ENCODE measurements at regions not wholly inside any gene's neighbourhood (a gene's known extent, or its start where the extent isn't known, plus 50 kb on each side); places are given as distances from the start of the nearest gene placed in this dataset.

DNA sequence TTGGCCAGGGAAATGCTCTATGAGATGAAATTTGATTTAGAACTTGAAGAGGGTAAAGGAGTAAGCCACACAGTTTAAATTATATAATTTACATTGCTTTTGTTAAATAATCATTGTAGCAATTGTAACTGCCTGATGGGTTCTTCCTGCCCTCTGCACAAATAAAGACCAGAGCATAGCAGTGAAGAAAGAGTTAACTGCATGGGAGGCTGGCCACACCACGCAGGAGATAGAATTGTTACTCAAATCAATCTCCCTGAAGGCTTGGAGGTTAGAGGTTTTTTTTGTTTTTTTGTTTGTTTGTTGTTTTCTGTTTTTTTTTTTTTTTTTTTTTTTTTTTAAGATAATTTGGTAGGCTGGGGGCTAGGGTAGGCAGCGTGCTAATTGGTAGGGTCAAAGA lies 467.0 kb upstream of the GOT2 start:
- DNase-seq (ENCODE audit: low spot score), result no peak

DNA sequence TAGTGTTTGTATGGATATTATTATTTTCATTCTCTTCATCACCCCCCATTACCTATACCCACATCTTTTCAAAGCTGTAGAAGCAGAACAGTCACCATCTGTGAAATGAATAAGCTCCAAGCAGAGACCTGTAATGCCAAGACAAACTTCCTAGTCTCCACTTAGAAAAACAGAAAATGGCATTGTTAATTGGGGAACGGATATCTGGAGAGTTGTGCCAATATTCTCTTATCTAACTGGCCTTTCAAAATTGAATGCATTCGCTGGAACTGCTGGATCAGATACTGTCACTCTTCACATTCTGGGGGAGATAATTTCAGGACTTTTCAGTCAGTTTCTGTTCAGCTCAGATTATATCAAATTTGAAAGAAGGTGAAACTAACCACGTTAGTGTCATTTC lies 464.4 kb upstream of the GOT2 start:
- DNase-seq (ENCODE audit: low spot score), result no peak

DNA sequence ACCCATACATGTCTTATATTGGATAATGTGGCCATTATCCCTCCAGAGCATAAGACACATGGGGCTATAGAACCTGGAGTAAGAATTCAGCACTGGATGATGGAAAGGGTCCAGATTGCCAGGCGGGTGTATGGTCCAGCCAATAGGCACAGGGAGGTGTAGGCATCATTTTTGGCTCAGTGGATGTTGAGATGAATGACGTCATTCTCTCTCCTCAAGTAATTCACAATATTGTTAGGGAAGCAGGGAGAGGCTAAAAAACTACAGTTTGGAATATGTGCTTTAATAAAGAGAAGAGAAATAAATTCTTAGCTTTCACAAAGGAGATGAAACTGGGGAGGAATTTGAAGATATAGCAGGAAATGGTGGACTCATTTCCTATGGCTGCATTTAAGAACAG lies 461.1 kb upstream of the GOT2 start:
- no peak for DNase-seq (ENCODE audit: low spot score)

DNA sequence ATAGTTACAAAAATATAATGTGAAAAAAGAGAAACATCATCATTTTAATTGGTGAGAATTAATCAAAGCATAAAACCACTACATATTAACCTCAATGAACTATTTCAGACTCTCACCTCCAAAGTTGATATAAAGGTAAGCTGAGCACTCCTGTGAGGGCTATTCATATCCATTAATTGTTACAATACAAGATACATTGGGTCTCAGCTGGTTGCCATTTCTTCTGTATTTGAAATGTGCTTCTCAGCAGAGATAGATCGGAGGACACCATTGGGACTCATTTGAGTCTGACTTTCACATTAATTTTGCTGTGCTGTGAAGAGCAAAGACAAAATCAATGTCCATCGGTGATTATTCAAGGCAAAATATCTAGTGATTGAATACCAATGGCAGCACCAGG lies 459.5 kb upstream of the GOT2 start:
- DNase-seq (ENCODE audit: low spot score), result no peak

DNA sequence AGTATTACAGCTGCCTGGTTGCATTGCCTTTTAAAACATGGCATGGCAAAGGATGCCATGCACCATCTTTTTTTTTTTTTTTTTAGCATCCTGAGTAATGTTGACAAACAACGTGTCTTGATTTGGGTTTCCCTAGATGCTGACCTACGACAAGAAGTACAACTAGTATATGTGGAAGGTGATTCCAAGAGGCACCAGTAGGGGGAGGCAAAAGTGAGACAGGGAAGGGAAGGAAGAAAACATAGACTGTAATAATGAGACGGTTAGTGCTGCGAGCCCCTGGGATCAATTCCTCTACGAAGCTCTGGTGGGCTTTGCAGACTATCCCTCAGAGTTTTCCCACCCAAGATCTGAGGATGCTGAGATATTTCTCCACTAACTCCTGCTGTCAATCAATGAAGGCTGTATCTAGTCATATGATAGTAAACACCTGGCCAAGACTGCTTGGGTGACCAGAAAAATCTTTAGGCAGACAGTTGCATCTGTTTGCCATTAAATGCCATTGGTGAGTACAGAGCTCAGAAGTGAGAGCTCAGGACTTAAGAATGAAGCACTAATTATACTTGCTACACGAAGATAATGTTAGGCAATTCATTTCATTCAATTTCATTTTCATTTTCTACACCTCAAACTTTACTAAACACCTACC lies 458.6 kb upstream of the GOT2 start:
- DNase-seq (ENCODE audit: low spot score), result no peak

DNA sequence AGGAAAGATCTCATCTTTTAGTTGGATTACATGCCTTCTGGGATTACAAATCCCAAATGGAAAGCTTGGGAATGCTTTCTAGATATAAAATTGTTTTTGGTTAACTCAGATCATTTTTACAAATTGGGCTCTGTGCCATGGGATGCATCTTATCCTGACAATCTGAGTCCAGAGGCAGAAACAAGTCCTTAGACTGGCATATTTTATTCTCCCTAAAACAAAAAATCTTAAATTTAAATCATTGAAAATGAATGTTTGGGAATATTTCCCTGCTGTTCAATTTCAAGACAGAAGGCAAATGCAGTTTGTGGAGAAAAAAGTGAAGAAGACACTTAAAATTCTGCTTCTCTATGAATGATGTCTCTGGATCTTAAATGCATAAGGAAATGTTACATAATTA lies 456.6 kb upstream of the GOT2 start:
- DNase-seq (ENCODE audit: low spot score), result no peak

DNA sequence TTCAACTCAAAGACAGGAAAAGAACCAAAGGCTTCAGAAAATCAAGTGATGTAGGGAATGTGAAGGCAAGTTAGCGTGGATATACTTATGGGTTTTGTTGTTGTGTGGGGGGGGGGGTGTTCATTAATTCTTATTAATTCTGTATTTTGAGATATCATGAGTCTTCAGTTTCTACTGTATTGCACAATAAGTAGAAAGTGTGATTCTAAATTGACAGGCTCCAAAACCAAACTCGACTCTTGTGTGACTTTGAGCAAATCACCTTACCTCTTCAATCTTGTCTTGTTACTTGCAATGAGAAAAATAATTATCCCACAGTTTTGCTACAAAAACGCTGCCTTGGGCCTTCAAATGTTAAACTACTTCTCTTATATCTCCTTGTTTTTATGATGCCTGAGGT lies 453.9 kb upstream of the GOT2 start:
- DNase-seq (ENCODE audit: low spot score), result no peak

DNA sequence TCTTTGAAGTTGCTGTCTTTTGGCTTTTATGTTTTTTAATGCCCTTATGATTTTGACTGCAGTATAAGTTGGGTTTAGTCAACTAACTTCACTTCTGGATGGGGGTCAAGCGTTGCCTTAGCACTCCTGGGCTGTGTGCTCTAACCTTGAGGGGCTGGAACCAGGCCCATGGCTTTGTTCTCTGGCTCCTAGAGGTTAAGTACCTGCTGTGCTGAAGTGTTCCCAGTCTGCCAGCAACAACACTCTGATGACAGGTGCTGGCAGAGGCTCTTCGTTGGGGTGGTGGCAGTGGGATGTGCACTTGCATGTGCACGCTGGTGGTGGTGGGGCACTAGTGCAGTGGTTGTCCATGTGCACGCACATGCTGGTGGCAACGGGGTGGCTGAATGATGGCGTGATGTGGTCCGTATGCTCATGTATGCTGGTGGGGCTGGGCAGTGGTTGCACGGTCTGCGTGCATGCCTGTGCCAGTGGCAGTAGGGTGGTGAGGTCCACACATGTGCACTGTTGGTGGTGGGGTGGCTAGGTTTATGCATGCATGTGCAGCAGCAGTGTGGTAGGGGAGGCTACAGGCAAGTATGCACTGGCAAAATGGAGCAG lies 447.8 kb upstream of the GOT2 start:
- no peak for DNase-seq (ENCODE audit: low spot score)

DNA sequence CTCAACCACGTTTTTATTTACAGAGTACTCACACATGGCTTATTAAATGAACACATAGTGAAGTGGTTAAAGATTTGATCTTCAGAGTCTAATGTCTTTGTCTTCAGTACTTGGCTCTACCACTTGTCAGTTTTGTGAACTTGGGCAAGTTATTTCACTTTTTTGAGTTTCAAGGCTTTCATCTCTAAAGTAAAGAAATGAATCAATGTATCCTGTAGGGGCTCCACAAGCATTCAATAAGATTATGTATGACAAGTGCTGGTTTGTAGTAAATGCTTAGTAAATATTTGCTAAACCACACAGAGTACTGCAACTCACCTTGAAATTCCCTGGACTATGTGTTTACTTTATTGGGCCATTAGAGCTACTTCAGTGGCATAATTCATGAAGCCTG lies 446.0 kb upstream of the GOT2 start:
- no peak for DNase-seq (ENCODE audit: low spot score)

DNA sequence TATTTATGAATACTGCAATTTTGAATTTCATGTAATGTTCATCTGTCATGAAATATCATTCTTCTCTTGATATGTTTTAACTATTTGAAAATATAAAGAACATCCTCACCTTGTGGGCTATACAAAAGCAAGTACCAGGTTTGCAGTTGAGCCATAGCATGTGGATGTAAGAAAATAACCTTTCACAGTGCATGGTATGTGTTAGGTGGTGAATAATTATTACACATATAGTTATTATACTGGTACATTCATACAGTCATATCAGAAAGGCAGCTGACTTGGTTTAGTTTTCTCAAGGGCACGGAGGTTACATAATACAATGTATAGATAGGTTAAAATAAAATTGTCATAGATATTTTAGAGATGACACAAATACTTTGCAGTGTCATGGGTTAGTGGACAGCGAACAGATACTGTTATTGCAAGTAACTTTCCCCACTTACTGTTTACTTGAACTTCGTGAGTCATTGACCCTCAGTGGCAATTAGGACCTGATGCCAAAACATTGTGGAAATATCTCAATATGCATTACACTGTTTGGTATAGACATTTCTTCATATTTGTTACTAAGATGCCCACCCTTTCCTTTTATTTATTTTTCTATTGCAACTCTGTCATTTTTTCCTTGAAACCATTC lies 445.4 kb upstream of the GOT2 start:
- no peak for DNase-seq (ENCODE audit: low spot score)

DNA sequence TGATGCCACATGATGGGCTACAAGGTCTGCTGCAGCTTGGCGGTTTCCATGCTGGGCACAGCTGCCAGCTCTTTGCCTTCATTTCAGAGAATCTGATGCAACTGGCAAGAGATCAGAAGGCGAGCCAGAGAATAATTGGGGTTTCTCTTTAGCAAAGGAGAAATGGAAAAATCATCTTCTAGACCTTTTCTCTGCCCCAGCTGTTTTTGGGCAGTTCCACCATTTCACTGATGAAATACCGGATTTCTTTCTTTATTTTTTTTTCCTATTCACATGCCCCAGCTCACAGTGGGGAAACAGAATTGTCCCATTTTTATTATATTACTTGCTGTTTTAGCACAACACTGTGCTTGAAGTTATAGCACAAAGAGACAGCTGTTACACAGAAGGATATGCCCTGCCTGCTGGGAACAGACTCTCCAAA lies 439.3 kb upstream of the GOT2 start:
- DNase-seq (ENCODE audit: low spot score), result no peak

DNA sequence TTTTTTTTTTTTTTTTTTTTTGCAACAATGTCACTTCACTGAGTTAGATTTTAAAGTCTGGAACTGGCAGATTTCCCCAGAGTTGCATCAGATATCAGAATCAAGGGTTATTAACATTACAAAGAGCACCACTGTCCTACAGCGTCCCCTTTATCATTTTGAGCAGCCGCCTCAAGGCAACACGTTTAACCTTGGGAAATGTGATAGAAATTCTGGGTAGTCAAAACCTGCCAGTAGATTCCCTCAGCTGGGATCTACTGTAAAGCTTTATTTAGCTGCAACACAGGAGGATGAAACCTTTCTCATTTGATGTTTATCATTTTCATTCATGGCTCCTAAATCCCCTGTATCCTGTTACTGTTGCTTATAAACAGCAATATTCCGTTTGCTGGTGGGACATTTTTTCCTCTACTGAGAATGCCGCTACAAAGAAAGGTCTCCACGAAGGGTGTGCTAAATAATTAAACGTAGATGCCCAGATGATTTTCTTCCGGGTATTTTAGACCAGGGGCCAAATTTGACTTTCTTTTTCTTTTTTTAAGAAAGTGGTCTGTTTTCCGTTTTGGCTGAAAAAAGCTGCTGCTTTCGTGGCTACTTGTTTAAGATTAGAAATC lies 436.1 kb upstream of the GOT2 start:
- no peak for DNase-seq (ENCODE audit: low spot score)

DNA sequence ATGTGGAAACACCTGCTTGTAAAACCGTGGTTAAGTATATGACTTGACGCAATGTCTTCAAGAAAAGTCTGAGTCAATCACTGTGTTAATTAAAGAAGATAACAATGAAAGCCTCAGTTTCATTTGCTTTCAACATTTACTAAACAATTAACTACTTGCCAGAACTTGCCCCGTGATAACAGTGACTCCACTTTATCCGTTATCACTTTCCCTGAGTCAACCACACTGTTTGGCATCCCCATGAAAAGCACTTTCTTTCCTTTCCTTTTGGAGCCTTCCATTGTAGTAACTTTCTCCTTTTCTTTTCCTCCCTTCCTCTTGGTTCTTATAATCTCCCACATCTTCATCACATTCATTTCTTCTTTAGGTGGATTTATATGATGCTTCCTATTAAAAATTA lies 435.1 kb upstream of the GOT2 start:
- no peak for DNase-seq (ENCODE audit: low spot score)

DNA sequence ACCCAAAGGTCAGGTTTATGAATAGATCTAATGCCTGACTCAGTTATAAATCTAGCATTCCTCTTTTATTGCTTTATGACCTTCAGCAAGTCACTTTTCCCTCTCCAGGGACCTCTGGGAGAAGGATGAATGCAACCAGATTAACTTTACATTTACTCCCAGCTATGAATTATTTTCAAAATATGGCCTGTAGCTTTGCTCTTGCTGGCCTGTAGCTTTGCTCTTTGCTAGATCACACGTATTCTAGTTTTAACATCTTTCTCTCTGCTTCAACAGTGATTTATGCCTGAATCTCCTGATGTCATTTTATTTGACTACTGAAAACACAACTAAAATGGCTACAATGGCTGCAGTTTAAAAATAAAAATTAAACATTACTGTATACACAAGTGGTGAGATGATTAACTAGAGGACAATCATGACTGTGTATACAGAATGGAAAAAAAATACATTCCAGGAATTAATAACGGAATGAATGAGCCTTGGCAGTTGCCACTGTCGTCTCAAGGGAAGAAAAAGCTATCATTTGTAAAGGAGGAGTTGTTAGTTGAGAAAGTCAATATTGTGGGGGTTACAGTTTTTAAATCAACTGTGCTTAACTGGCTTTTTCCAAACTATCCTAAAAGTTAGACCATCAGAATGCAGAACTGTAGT lies 434.5 kb upstream of the GOT2 start:
- no peak for DNase-seq (ENCODE audit: low spot score)

DNA sequence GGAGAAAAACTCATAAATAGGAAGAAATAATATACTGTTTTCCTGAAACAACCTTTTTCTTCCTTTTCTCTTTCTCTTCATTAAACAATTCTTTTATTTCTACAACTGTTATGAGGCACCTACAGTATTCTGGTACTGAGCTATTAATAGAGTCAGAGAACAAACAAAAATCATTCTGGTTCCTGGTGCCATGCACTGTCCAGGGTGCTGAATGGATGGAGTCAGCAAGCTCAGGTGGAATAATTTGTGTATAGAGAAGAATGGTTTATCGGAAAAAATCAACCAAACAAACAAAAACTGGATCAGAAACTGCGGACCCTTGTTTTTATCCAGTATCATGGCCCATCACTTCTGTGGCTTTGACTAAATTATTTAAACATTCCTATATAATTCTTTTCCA lies 430.3 kb upstream of the GOT2 start:
- no peak for DNase-seq (ENCODE audit: low spot score)

DNA sequence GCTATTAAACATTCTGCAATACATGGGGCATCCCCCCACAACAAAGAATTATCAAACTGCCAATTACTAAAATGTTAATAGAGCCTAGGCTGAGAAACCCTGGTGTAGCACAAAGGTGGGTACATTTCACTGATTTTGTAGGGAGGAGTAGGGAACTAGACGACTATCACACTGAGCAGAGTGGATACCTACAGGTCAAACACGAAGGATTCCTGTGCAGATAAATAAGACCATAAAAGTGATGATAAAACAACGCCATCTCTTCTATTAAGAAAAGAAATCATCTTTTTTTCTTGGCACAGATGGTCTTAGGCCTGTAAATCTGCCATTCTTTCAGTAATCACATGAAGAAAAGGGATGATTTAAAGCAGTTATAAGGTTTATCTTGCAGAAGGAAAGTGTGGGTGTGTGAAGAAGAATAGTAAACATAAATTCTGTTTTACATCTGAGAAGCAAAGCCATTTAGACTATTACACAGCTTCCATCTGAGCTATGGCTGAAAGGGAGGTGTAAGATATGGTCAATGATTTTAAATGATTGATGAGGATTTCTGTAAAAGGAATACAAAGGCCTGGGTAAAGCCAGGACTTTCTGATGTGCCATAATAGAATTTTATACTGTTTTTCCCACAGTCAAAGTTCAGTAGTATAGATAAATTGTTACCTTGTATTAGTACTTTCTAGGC lies 429.4 kb upstream of the GOT2 start:
- DNase-seq (ENCODE audit: low spot score), result no peak

DNA sequence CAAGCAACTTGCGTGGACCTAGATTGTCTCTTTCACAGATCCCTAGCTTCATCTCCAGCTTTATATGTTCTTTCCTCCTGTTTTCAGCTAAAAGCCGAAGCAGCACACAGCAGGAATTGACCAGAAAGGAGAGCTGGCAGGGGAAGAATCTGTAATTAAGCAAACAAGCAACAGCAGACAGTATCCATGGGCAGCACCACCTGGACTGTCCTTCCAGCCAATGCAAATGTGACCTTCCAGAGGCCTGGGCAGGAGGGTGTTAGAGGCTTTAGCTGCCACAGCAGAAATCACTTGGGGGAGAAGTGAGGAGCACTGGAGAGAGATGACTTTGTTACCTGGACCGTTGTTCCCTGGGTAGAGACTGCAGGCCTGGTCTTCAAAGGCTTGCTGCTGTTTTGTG lies 427.6 kb upstream of the GOT2 start:
- DNase-seq (ENCODE audit: low spot score), result no peak

DNA sequence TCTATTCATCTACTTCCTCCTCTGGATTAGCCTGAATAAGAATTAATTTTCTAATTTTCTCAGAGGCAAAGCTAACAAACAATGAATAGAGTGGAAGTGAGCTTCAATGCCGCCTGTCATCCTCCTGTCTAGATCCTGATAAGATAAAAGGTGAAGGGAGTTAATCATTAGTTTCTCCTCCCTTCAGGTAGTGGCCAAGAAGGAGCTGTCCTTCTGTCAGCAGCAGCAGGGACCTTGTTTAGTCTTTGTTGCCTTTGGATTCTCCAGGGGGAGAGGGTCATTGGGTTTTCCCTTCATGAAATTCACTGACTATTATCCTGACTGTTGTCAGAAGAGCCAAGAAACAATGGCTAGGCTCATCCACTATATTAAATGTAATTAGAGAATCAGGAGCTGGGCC lies 420.2 kb upstream of the GOT2 start:
- no peak for DNase-seq (ENCODE audit: low spot score)

DNA sequence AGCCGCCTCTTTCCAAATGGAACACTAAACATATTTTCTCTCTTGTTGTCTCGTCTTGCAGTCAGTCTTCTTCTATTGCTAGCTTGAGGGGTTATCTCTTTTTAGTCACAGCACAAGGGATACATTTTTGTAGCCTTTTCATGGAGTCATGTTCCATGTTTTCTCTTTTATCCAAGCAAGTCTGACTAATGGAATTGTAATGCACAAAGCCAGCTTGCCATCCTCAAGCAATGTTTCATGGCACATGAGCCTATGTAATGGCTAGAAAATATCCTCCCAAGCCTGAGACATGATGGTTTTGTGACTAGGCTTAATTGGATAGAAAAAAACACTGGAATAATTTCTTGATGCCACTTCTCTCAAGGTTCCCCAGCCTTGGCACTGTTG lies 414.6 kb upstream of the GOT2 start:
- DNase-seq (ENCODE audit: low spot score), result no peak

DNA sequence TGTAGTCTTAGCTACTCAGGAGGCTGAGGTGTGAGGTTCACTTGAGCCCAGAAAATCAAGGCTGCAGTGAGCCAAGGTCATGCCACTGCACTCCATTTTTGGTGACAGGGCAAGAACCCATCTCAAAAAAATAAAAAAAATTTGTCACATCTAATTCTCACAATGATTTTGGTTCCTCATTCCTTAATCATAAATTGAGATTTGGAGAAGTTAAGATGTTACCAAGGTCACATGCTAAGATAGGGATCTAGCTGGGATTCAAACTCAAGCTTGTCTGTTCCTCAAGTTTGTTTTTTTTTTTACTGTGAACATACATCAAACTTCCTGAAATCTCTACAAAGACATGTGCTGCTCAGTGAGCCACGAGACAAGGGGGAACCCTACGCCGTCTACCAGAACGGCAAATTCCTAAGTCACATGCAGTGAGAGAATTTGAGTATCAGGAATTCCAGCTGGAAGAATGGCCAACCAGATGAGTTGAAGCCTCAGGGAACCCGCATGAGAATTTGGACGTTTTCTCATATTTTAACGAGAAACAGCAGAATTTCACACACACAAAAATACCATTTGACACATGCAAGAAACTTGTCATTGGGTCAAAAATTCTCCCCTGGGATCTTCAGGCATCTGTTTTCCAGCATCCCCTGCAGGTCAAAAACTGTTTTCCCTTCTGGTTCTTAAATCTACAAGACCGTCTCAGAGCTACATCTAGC lies 414.1 kb upstream of the GOT2 start:
- no peak for DNase-seq (ENCODE audit: low spot score)

DNA sequence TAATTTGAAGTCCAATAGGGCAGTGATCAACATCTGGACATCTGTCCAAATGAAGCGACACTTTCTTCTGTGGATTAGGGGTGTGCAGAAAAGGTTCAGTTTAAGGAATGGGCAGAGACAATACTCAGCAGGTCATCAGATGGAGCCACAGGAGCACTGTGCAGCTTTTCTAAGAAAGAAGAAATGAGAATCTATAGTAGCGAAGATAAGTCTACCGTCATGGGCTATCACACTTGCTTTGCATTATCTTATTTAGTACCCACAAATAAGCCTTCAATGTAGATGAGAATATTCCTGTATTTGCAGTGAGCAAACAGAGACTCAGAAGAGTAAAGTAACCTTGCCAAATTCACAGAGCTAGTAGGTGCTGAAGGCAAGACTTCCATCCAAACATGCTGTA lies 412.0 kb upstream of the GOT2 start:
- no peak for DNase-seq (ENCODE audit: low spot score)

Data from mesenteric fat pad (tissue), 1 donor.